HG02763 (cell line): ENCODE measurements at regions not wholly inside any gene's neighbourhood (a gene's known extent, or its start where the extent isn't known, plus 50 kb on each side); places are given as distances from the start of the nearest gene placed in this dataset.
A peak's percentile ranks its signal among the peaks of the same experiment; 100 is the strongest.

Experiments used
- ATAC-seq: cut with Tn5 transposase; IDR thresholded peaks from one replicate; pipeline ENCODE4 v1.9.1; 2021; ENCODE audit warnings: mild to moderate bottlenecking, moderate library complexity; ENCODE audit not compliant: unreplicated experiment

GRCh38 chr13:97110936-97111335 is 111.2 kb upstream of the MBNL2 start:
- ATAC-seq, result no peak

- no peak for ATAC-seq
Measured at GRCh38 chr13:97111756-97112155, 110.4 kb upstream of the MBNL2 start.

- no peak for ATAC-seq
Measured at GRCh38 chr13:97112446-97113152, 109.5 kb upstream of the MBNL2 start.

GRCh38 chr13:97113231-97114001 is 108.7 kb upstream of the MBNL2 start:
- ATAC-seq, result no peak

- ATAC-seq, result no peak
Measured at GRCh38 chr13:97114651-97115050, 107.5 kb upstream of the MBNL2 start.

- ATAC-seq, result peak; percentile 81
Measured at GRCh38 chr13:97116754-97117153, 105.4 kb upstream of the MBNL2 start.

GRCh38 chr13:97117388-97117910 is 104.7 kb upstream of the MBNL2 start:
- no peak for ATAC-seq

GRCh38 chr13:97119943-97120342 is 102.2 kb upstream of the MBNL2 start:
- no peak for ATAC-seq

GRCh38 chr13:97120346-97120745 is 101.8 kb upstream of the MBNL2 start:
- no peak for ATAC-seq

GRCh38 chr13:97120976-97121375 is 101.2 kb upstream of the MBNL2 start:
- ATAC-seq, result no peak

- no peak for ATAC-seq
Measured at GRCh38 chr13:97121894-97122293, 100.2 kb upstream of the MBNL2 start.

GRCh38 chr13:97122381-97122996 is 99.6 kb upstream of the MBNL2 start:
- ATAC-seq, result no peak

- no peak for ATAC-seq
Measured at GRCh38 chr13:97124206-97124605, 97.9 kb upstream of the MBNL2 start.

GRCh38 chr13:97124915-97125809 is 97.0 kb upstream of the MBNL2 start:
- ATAC-seq, result peak; percentile 43

GRCh38 chr13:97125810-97126738 is 96.1 kb upstream of the MBNL2 start:
- peak; percentile 87 for ATAC-seq

GRCh38 chr13:97127842-97128241 is 94.3 kb upstream of the MBNL2 start:
- no peak for ATAC-seq

- ATAC-seq, result no peak
Measured at GRCh38 chr13:97130190-97130589, 91.9 kb upstream of the MBNL2 start.

GRCh38 chr13:97131447-97131846 is 90.7 kb upstream of the MBNL2 start:
- no peak for ATAC-seq

GRCh38 chr13:97133554-97133953 is 88.6 kb upstream of the MBNL2 start:
- ATAC-seq, result no peak

- ATAC-seq, result no peak
Measured at GRCh38 chr13:97133955-97134354, 88.2 kb upstream of the MBNL2 start.
